Tibial nerve (tissue), 4 donors: ENCODE measurements at regions not wholly inside any gene's neighbourhood (a gene's known extent, or its start where the extent isn't known, plus 50 kb on each side); places are given as distances from the start of the nearest gene placed in this dataset.

Experiments used
- EP300 ChIP-seq, 2 donors: sonication (generic); formaldehyde crosslinking; IDR thresholded peaks; one replicate each; pipeline ENCODE4 v1.6.1; 2017; ENCODE audit warnings: antibody characterized with exemption in 2 of 2, mild to moderate bottlenecking in 1 of 2
- POLR2A ChIP-seq, 2 donors: fragments of 450-650 bp; IDR thresholded peaks; one replicate each; pipeline ENCODE4 v1.6.1; 2017; ENCODE audit warnings: antibody characterized with exemption in 2 of 2, mild to moderate bottlenecking in 2 of 2, moderate library complexity in 2 of 2
- TF ChIP-seq, protein P1 (sequence below), 5 experiments: fragments of 200-600 bp in 3 of 5; fragments of 450-650 bp in 2 of 5; sonication (generic) in 3 of 5; IDR thresholded peaks; one replicate each; pipeline ENCODE4 v1.5.1; 2016 to 2019; ENCODE audit warnings: antibody characterized with exemption in 5 of 5, mild to moderate bottlenecking in 3 of 5, moderate library complexity in 2 of 5

GRCh38 chr22:22360014-22360413 is 115.4 kb downstream of the VPREB1 start:
- no peak for TF ChIP-seq POLR2A (IDR thresholded peaks at IDR 0.05)
- TF ChIP-seq, protein P1, sequence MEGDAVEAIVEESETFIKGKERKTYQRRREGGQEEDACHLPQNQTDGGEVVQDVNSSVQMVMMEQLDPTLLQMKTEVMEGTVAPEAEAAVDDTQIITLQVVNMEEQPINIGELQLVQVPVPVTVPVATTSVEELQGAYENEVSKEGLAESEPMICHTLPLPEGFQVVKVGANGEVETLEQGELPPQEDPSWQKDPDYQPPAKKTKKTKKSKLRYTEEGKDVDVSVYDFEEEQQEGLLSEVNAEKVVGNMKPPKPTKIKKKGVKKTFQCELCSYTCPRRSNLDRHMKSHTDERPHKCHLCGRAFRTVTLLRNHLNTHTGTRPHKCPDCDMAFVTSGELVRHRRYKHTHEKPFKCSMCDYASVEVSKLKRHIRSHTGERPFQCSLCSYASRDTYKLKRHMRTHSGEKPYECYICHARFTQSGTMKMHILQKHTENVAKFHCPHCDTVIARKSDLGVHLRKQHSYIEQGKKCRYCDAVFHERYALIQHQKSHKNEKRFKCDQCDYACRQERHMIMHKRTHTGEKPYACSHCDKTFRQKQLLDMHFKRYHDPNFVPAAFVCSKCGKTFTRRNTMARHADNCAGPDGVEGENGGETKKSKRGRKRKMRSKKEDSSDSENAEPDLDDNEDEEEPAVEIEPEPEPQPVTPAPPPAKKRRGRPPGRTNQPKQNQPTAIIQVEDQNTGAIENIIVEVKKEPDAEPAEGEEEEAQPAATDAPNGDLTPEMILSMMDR (IDR thresholded peaks at IDR 0.05) = no peak
- TF ChIP-seq EP300 (IDR thresholded peaks at IDR 0.05) = no peak
